ENCODE measurements at regions not wholly inside any gene's neighbourhood (a gene's known extent, or its start where the extent isn't known, plus 50 kb on each side); places are given as distances from the start of the nearest gene placed in this dataset.

DNA sequence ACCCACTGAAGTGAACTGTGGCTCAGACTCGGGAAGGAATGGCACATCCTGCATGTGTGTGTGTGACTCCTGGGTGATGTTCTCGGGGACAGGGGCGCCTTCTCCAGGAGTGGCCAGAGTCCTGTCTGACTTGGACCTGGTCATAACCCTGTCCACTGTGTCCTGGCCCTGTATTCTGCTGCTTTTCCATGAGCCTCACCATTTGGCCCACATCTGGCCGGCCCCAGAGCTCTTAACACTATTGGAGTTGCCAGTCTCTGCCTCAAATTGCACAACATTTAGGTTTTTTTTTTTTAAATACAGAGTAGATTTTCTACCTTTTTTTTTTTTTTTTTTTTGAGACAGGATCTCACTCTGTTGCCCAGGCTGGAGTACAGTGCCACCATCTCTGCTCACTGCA, 278.3 kb upstream of the TUT7 start:
- Mint-ChIP-seq H3K27me3 (peaks cover 24% of the 10 kb centered on the region), H3K27ac (no peak overlapping the region), H3K9me3 (ENCODE audit: insufficient read depth) (no peaks in the 10 kb centered on the region), H3K4me1 (no peaks in the 10 kb centered on the region), H3K4me3 (no peak overlapping the region)
- peaks cover 0 to 6% (median 0%) of the 10 kb centered on the region in 3 donors for H3K9me3 ChIP-seq (ENCODE audit: control extremely low read depth in 1 of 3, control insufficient read depth in 2 of 3, insufficient read depth in 1 of 3, low read length in 2 of 3)
- H3K27me3 ChIP-seq (replicated peaks in 1 of 4; ENCODE audit: control extremely low read depth in 1 of 4, control insufficient read depth in 3 of 4, insufficient read depth in 4 of 4, low read length in 3 of 4): peaks cover 0 to 3% (median 0%) of the 10 kb centered on the region in 4 experiments
- H3K4me1 ChIP-seq (ENCODE audit: control insufficient read depth in 2 of 2, insufficient read depth in 2 of 2, low read length in 2 of 2): no peaks in the 10 kb centered on the region
- no peak overlapping the region for H2AFZ ChIP-seq (ENCODE audit: insufficient read depth, low read depth, low read length, poor library complexity, severe bottlenecking)
- 93% methylated on average over 3 of the region's 4 CpGs for WGBS (ENCODE audit: insufficient coverage)
- no peaks in the 10 kb centered on the region for H4K20me1 ChIP-seq (ENCODE audit: control insufficient read depth, insufficient read depth, low read length, poor library complexity, severe bottlenecking)
- no peak overlapping the region for H3K4me2 ChIP-seq (replicated peaks; ENCODE audit: low read depth, low read length, poor library complexity, severe bottlenecking)
- H3K9ac ChIP-seq (ENCODE audit: low read length): no peak overlapping the region
- no peaks in the 10 kb centered on the region for H3K79me2 ChIP-seq (ENCODE audit: control insufficient read depth, insufficient read depth, low read length)
- TF ChIP-seq EZH2 (IDR thresholded peaks at IDR 0.05; ENCODE audit: borderline replicate concordance, insufficient read depth, low read depth, low read length, poor library complexity, severe bottlenecking): no peak
- TF ChIP-seq, protein P1, sequence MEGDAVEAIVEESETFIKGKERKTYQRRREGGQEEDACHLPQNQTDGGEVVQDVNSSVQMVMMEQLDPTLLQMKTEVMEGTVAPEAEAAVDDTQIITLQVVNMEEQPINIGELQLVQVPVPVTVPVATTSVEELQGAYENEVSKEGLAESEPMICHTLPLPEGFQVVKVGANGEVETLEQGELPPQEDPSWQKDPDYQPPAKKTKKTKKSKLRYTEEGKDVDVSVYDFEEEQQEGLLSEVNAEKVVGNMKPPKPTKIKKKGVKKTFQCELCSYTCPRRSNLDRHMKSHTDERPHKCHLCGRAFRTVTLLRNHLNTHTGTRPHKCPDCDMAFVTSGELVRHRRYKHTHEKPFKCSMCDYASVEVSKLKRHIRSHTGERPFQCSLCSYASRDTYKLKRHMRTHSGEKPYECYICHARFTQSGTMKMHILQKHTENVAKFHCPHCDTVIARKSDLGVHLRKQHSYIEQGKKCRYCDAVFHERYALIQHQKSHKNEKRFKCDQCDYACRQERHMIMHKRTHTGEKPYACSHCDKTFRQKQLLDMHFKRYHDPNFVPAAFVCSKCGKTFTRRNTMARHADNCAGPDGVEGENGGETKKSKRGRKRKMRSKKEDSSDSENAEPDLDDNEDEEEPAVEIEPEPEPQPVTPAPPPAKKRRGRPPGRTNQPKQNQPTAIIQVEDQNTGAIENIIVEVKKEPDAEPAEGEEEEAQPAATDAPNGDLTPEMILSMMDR (IDR thresholded peaks at IDR 0.05): no peak
- intact Hi-C loops (cut with micrococcal nuclease): no loop called here
- no peak overlapping the region for H3K4me3 ChIP-seq (ENCODE audit: control extremely low read depth in 1 of 5, extremely low read depth in 1 of 5, insufficient read depth in 1 of 5, low read depth in 2 of 5, low read length in 4 of 5)
- no peak overlapping the region for H3K27ac ChIP-seq (ENCODE audit: low read length in 2 of 2)
- ChIA-PET CTCF (no interaction called here), POLR2A (no interaction called here)
- ATAC-seq (ENCODE audit: low read depth): no peak
- H3K36me3 ChIP-seq (replicated peaks in 1 of 2; ENCODE audit: control extremely low read depth in 1 of 2, control insufficient read depth in 1 of 2, extremely low read depth in 1 of 2, insufficient read depth in 2 of 2, low read length in 1 of 2): no peaks in the 10 kb centered on the region
- DNase-seq: no peak

DNA sequence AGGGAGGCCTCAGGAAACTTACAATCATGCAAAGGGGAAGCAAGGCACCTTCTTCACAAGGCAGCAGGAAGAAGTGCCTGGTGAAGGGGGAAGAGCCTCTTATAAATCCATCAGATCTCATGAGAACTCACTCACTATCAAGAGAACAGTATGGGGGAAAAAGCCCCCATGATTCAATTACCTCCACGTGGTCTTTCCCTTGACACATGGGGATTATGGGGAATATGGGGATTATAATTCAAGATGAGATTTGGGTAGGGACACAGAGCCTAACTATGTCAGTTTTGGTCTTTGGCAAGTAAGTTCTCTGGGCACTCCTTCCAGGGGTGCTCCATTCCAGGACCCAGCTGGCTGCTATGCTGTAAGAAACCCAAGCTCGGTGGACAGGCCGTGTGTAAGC, 275.3 kb upstream of the TUT7 start:
- H3K4me3 ChIP-seq (ENCODE audit: control extremely low read depth in 1 of 5, extremely low read depth in 1 of 5, insufficient read depth in 1 of 5, low read depth in 2 of 5, low read length in 4 of 5): no peak overlapping the region
- H3K79me2 ChIP-seq (ENCODE audit: control insufficient read depth, insufficient read depth, low read length): no peaks in the 10 kb centered on the region
- H3K4me1 ChIP-seq (ENCODE audit: control insufficient read depth in 2 of 2, insufficient read depth in 2 of 2, low read length in 2 of 2): no peaks in the 10 kb centered on the region
- no peaks in the 10 kb centered on the region for H3K9me3 Mint-ChIP-seq (ENCODE audit: insufficient read depth)
- no peak overlapping the region for H3K27ac Mint-ChIP-seq
- POLR2A ChIA-PET: no interaction called here
- no peaks in the 10 kb centered on the region for H3K36me3 ChIP-seq (replicated peaks in 1 of 2; ENCODE audit: control extremely low read depth in 1 of 2, control insufficient read depth in 1 of 2, extremely low read depth in 1 of 2, insufficient read depth in 2 of 2, low read length in 1 of 2)
- 89% methylated on average over 2 of the region's 3 CpGs for WGBS (ENCODE audit: insufficient coverage)
- intact Hi-C loops (cut with micrococcal nuclease): no loop called here
- TF ChIP-seq, protein P1 (IDR thresholded peaks at IDR 0.05): no peak
- no peaks in the 10 kb centered on the region for H3K4me1 Mint-ChIP-seq
- DNase-seq (no peak), ATAC-seq (ENCODE audit: low read depth) (no peak)
- CTCF ChIA-PET: no interaction called here
- H3K27ac ChIP-seq (ENCODE audit: low read length in 2 of 2): no peak overlapping the region
- H2AFZ ChIP-seq (ENCODE audit: insufficient read depth, low read depth, low read length, poor library complexity, severe bottlenecking): no peak overlapping the region
- H3K4me2 ChIP-seq (replicated peaks; ENCODE audit: low read depth, low read length, poor library complexity, severe bottlenecking): no peak overlapping the region
- peaks cover 0 to 5% (median 0%) of the 10 kb centered on the region in 3 donors for H3K9me3 ChIP-seq (ENCODE audit: control extremely low read depth in 1 of 3, control insufficient read depth in 2 of 3, insufficient read depth in 1 of 3, low read length in 2 of 3)
- H3K4me3 Mint-ChIP-seq: no peak overlapping the region
- peaks cover 12% of the 10 kb centered on the region for H3K27me3 Mint-ChIP-seq
- H3K27me3 ChIP-seq (replicated peaks in 1 of 4; ENCODE audit: control extremely low read depth in 1 of 4, control insufficient read depth in 3 of 4, insufficient read depth in 4 of 4, low read length in 3 of 4): no peaks in the 10 kb centered on the region
- no peak overlapping the region for H3K9ac ChIP-seq (ENCODE audit: low read length)
- no peaks in the 10 kb centered on the region for H4K20me1 ChIP-seq (ENCODE audit: control insufficient read depth, insufficient read depth, low read length, poor library complexity, severe bottlenecking)
